HG03342 (cell line): ENCODE measurements at regions not wholly inside any gene's neighbourhood (a gene's known extent, or its start where the extent isn't known, plus 50 kb on each side); places are given as distances from the start of the nearest gene placed in this dataset.
"Not testable (repeated sequence)": the region's sequence is repeated elsewhere in the genome, so short reads cannot be mapped to it uniquely, and the experiment has no call there.

Experiments
- ATAC-seq: cut with Tn5 transposase; IDR thresholded peaks from one replicate; pipeline ENCODE4 v1.9.1; 2021; ENCODE audit warnings: mild to moderate bottlenecking, moderate library complexity; ENCODE audit not compliant: unreplicated experiment

- ATAC-seq: not testable (repeated sequence)
These were observed 65.9 kb upstream of the NBPF26 start for GRCh38 chr1:120657804-120658203.

DNA sequence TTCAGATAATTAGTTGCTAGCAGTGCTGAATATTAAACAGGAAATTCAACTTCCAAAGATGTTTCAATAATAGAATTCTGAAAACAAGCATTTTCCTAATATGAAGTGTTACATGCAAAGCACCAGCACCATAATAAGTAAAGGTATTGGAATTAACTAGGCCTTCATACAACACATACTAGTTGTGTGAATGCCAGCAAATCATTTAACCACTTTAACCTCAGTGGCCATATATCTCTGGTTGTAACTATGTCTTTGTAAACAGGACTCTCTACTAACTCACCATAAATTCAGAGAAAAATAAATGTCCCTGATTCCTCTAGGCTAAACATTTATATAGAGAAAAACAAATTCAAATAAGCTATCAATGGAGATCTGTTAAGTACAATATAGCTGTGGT is 65.1 kb upstream of the NBPF26 start:
- not testable (repeated sequence) for ATAC-seq

DNA sequence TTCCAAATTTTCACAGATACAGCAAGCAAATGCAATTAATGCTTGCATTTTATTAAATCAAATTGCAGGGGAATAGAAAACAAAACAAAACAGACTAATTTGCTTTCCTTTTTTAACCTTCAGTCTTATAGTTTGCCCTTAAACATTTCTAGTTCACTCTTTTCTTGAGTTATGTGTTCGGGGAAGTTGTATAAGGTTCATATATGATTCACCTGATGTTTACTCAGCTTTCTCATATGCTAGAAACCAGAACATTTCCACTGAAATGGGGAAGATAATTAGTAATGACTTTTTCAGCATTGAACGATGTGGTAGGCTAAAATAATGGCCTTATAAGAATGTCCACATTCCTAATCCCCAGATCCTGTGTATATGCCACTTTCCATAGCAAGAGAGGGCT is 64.6 kb upstream of the NBPF26 start:
- ATAC-seq: not testable (repeated sequence)

- not testable (repeated sequence) for ATAC-seq
These were observed 59.1 kb upstream of the NBPF26 start for GRCh38 chr1:120664376-120665249.

GRCh38 chr1:120665250-120665577 is 58.5 kb upstream of the NBPF26 start:
- not testable (repeated sequence) for ATAC-seq

DNA sequence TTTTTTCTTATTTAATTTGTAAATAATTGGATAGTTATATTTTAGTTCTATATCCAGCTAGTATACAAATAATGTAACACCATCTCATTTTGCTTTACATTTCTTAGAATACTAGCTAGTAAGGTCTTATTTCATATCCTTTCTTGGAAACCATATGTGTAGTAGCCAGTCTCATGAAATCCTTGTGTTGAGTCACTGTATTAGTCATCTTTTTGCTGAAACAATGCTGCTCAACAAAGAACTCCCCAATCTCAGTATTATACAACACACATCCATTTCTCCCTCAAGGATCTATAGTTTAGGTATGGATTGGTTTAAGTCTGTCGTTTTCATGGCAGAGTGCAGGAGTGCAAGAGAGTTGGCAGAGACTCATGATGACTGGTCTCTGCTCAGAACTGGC is 55.6 kb upstream of the NBPF26 start:
- not testable (repeated sequence) for ATAC-seq
